K562 (cell line): ENCODE measurements at regions not wholly inside any gene's neighbourhood (a gene's known extent, or its start where the extent isn't known, plus 50 kb on each side); places are given as distances from the start of the nearest gene placed in this dataset.

Experiments
- ATAC-seq: fragments of 200-7000 bp; cut with Tn5 transposase; 3 replicates; pipeline ENCODE4 v1.9.1; 2020; ENCODE audit warnings: moderate library complexity
- BruUV-seq: library from RNA; stranded (reverse); fragments of 400-500 nt; replicated peaks from 2 replicates; lab custom pipeline; 2021; lab: Mats Ljungman, UMichigan
- CTCF ChIA-PET: fragments of 300-600 bp; formaldehyde crosslinking; extraction: SDS; loops from one replicate; lab custom pipeline; 2021; ENCODE audit warnings: low intra/inter-chr PET ratio; lab: Yijun Ruan, JAX
- POLR2A ChIA-PET: fragments of 300-600, 350-650 bp; sonication (Branson Sonifier 250); formaldehyde crosslinking; extraction: SDS; loops from one replicate; lab custom pipeline; 2021; ENCODE audit warnings: antibody characterized with exemption, inconsistent platforms; lab: Yijun Ruan, JAX
- DNase-seq, 4 experiments: peaks; one replicate each; pipeline versions ENCODE4 v3.0.0 to v3.0.0-alpha.2; 2011 to 2018; ENCODE audit warnings: low spot score in 3 of 4, mixed read lengths in 3 of 4; ENCODE audit errors: extremely low read depth in 1 of 4
- FAIRE-seq: peaks from 2 replicates; lab custom pipeline; 2011; peaks lifted over from hg19 to GRCh38; lab: Jason Lieb, UNC
- H2AFZ ChIP-seq: 2 replicates; pipeline ENCODE4 v1.6.0; 2011; ENCODE audit warnings: low read depth, low read length, control low read depth, inconsistent platforms
- H3K27ac ChIP-seq: fragments of 200-600 bp; 3 replicates; pipeline ENCODE4 v1.8.0; 2011; ENCODE audit warnings: low read depth, mild to moderate bottlenecking, control low read depth, inconsistent platforms, low read length, moderate library complexity, mixed read lengths; ENCODE audit errors: extremely low read depth
- H3K27me3 ChIP-seq, 2 experiments: fragments of 300-600 bp in 1 of 2; 2 replicates in 1 of 2; 3 replicates in 1 of 2; pipeline versions ENCODE4 v1.6.0 to v1.8.0; 2011; ENCODE audit warnings: inconsistent platforms in 2 of 2, low read length in 2 of 2, mild to moderate bottlenecking in 1 of 2, mixed read lengths in 1 of 2, moderate library complexity in 1 of 2; ENCODE audit not compliant: control insufficient read depth in 2 of 2, insufficient read depth in 2 of 2
- H3K36me3 ChIP-seq: fragments of 300-600 bp; 3 replicates; pipeline ENCODE4 v1.8.0; 2011; ENCODE audit warnings: mild to moderate bottlenecking, low read length, inconsistent platforms; ENCODE audit not compliant: control insufficient read depth, insufficient read depth
- H3K4me1 ChIP-seq, 2 experiments: fragments of 200-600 bp in 1 of 2; replicated peaks in 1 of 2; 2 replicates in 1 of 2; 3 replicates in 1 of 2; pipeline versions ENCODE4 v1.5.1 to v1.8.0; 2011; ENCODE audit warnings: inconsistent platforms in 2 of 2, low read length in 2 of 2, mild to moderate bottlenecking in 1 of 2, mixed read lengths in 1 of 2, moderate library complexity in 1 of 2; ENCODE audit not compliant: control insufficient read depth in 2 of 2, insufficient read depth in 2 of 2
- H3K4me2 ChIP-seq: 2 replicates; pipeline ENCODE4 v1.6.1; 2011; ENCODE audit warnings: low read length, control low read depth, inconsistent platforms, mixed read lengths; ENCODE audit not compliant: insufficient read depth
- H3K4me3 ChIP-seq: fragments of 200-600 bp; sonication (generic), shearing (Covaris generic); 2 replicates; pipeline ENCODE4 v1.5.1; 2016; ENCODE audit warnings: control low read depth, inconsistent platforms
- H3K79me2 ChIP-seq: fragments of 200-600 bp; 3 replicates; pipeline ENCODE4 v1.8.0; 2011; ENCODE audit warnings: low read length, inconsistent platforms; ENCODE audit not compliant: control insufficient read depth, insufficient read depth
- H3K9ac ChIP-seq, 2 experiments: 2 replicates each; pipeline versions ENCODE4 v1.6.0 to v1.6.1; 2011; ENCODE audit warnings: low read depth in 2 of 2, low read length in 2 of 2, control low read depth in 1 of 2, inconsistent platforms in 1 of 2, mild to moderate bottlenecking in 1 of 2, mixed read lengths in 1 of 2; ENCODE audit not compliant: insufficient read depth in 1 of 2
- H3K9me1 ChIP-seq: one replicate; pipeline ENCODE4 v1.6.0; 2011; ENCODE audit warnings: inconsistent platforms, mild to moderate bottlenecking, low read length, moderate library complexity; ENCODE audit not compliant: control insufficient read depth, insufficient read depth
- H3K9me3 ChIP-seq: replicated peaks from 2 replicates; pipeline ENCODE4 v1.5.1; 2011; ENCODE audit warnings: low read depth, low read length, inconsistent platforms; ENCODE audit not compliant: control insufficient read depth, insufficient read depth
- H4K20me1 ChIP-seq: replicated peaks from 2 replicates; pipeline ENCODE4 v1.6.1; 2011; ENCODE audit warnings: low read length, inconsistent platforms, mixed read lengths; ENCODE audit not compliant: control insufficient read depth, insufficient read depth
- LCOR ChIP-seq: sonication (generic); formaldehyde crosslinking; IDR thresholded peaks from 2 replicates; pipeline ENCODE4 v1.8.0; 2022; ENCODE audit warnings: mild to moderate bottlenecking, missing genetic modification reagents
- MAFK ChIP-seq: IDR thresholded peaks from 2 replicates; pipeline ENCODE4 v1.6.1; 2011; ENCODE audit warnings: low read length, improper control_type of control experiment
- MCM3 ChIP-seq: fragments of 450-650 bp; IDR thresholded peaks from 2 replicates; pipeline ENCODE4 v1.6.1; 2016
- SMARCE1 ChIP-seq: fragments of 450-650 bp; IDR thresholded peaks from 2 replicates; pipeline ENCODE4 v1.7.1; 2016; ENCODE audit warnings: mild to moderate bottlenecking
- ZKSCAN3 ChIP-seq: fragments of 250-450 bp; sonication (Bioruptor Pico); IDR thresholded peaks from 2 replicates; pipeline ENCODE4 v1.4.0; 2020
- ZNF263 ChIP-seq: sonication (generic); formaldehyde crosslinking; IDR thresholded peaks from 2 replicates; pipeline ENCODE4 v1.8.0; 2022; ENCODE audit warnings: mild to moderate bottlenecking, missing genetic modification reagents, borderline replicate concordance
- ZNF57 ChIP-seq: fragments of 450-650 bp; formaldehyde crosslinking; IDR thresholded peaks from 2 replicates; pipeline ENCODE4 v1.4.0; 2020; ENCODE audit warnings: mild to moderate bottlenecking, moderate library complexity
- ZNF639 ChIP-seq, 2 experiments: fragments of 200-800 bp in 1 of 2; sonication (Bioruptor generic) in 1 of 2; sonication (generic) in 1 of 2; formaldehyde crosslinking in 1 of 2; IDR thresholded peaks in 1 of 2; conservative IDR thresholded peaks in 1 of 2; 2 replicates each; pipeline versions ENCODE4 v1.5.0 to v1.6.1; 2016 to 2020; ENCODE audit warnings: missing compliant biosample characterization in 1 of 2, missing genetic modification characterization in 1 of 2, missing genetic modification reagents in 1 of 2
- WGBS: fragments of 100-300 bp; shearing (Covaris generic); methylation state at CpG from one replicate; pipeline ENCODE4 v1.1.6; 2016; ENCODE audit warnings: low coverage, mixed read lengths; ENCODE audit not compliant: insufficient coverage; ENCODE audit errors: missing lambda C conversion rate; 5-methylcytosine and 5-hydroxymethylcytosine counted together
- in situ Hi-C: fragments of 300-500 bp; cut with MboI; formaldehyde crosslinking; loops from 4 replicates; pipeline ENCODE4 v1.15.0; 2018; ENCODE audit warnings: inconsistent platforms, mixed read lengths
- intact Hi-C: fragments of 100-400 bp; cut with micrococcal nuclease; formaldehyde crosslinking; loops from 2 replicates; pipeline ENCODE4 v1.14.2; 2022
- TF ChIP-seq, protein P1 (sequence below): sonication (generic); IDR thresholded peaks from 2 replicates; pipeline ENCODE4 v1.6.1; 2016
- TF ChIP-seq, protein P2 (sequence below): sonication (generic); formaldehyde crosslinking; IDR thresholded peaks from 2 replicates; pipeline ENCODE4 v1.8.1; 2023; ENCODE audit warnings: mild to moderate bottlenecking, missing genetic modification reagents

DNA sequence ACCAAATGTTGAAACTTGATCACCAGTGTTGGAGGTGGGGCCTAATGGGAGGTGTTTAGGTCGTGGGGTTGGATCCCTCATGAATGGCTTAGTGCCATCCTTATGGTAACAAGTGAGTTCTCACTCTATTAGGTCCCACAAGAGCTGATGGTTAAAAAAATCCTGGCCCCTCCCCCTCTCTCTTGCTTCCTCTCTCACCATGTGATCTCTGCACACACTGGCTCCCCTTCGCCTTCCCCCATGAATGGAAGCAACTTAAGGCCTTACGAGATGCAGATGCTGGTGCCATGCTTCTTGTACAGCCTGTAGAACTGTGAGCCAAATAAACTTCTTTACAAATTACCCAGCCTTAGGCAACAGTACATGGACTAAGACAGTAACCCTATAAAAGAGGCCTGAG, 62.7 kb downstream of the PPP1R3C start (continued):
- no peak for TF ChIP-seq SMARCE1

- no peaks in the 10 kb centered on the region for H3K79me2 ChIP-seq
- no peak overlapping the region for H3K4me3 ChIP-seq
- DNase-seq, result no peak
- no peak overlapping the region for H3K4me2 ChIP-seq
- CTCF ChIA-PET, result no interaction called here
- H3K4me1 ChIP-seq, result peaks cover 0 to 13% of the 10 kb centered on the region in 2 experiments; a peak in 4 of 5 replicates
- no peak overlapping the region for H3K27ac ChIP-seq
- no peak for FAIRE-seq
- intact Hi-C loops (no loop called here), in situ Hi-C loops (no loop called here)
- BruUV-seq, result no TSS peak
- H3K9me3 ChIP-seq, result no peaks in the 10 kb centered on the region
- no peaks in the 10 kb centered on the region for H3K36me3 ChIP-seq
- no peaks in the 10 kb centered on the region for H3K27me3 ChIP-seq
- no peaks in the 10 kb centered on the region for H3K9me1 ChIP-seq
- POLR2A ChIA-PET, result no interaction called here
- no peak for ATAC-seq
- no peak overlapping the region for H3K9ac ChIP-seq
- H4K20me1 ChIP-seq, result no peaks in the 10 kb centered on the region
- TF ChIP-seq MAFK, result no peak
- TF ChIP-seq, protein P1, sequence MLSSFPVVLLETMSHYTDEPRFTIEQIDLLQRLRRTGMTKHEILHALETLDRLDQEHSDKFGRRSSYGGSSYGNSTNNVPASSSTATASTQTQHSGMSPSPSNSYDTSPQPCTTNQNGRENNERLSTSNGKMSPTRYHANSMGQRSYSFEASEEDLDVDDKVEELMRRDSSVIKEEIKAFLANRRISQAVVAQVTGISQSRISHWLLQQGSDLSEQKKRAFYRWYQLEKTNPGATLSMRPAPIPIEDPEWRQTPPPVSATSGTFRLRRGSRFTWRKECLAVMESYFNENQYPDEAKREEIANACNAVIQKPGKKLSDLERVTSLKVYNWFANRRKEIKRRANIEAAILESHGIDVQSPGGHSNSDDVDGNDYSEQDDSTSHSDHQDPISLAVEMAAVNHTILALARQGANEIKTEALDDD, result 0 out of 2 replicates have a peak, but pooled peaks have one; percentile 19
- peak overlapping the region; percentile 51; the same call in 1 of the 2 replicates for H2AFZ ChIP-seq
Observed at GRCh38 chr10:91569522-91569921, 63.3 kb downstream of the PPP1R3C start.

- H2AFZ ChIP-seq, result no peak overlapping the region
- DNase-seq, result no peak
- 42% methylated on average over 3 of the region's 3 CpGs for WGBS
- H3K27ac ChIP-seq, result no peak overlapping the region
- no peaks in the 10 kb centered on the region for H3K27me3 ChIP-seq
- CTCF ChIA-PET, result no interaction called here
- intact Hi-C loops (no loop called here), in situ Hi-C loops (no loop called here)
- no peaks in the 10 kb centered on the region for H4K20me1 ChIP-seq
- no peak for FAIRE-seq
- no peaks in the 10 kb centered on the region; the same call in 1 of the 2 replicates for H3K9me3 ChIP-seq
- H3K36me3 ChIP-seq, result no peaks in the 10 kb centered on the region
- BruUV-seq, result no TSS peak
- POLR2A ChIA-PET, result interaction anchor here (2.0 kb wide), 1 partner anchor 9 kb away, joined by 9 read pairs; no protein-coding TSS in a partner anchor
- ATAC-seq, result no peak
- H3K79me2 ChIP-seq, result no peaks in the 10 kb centered on the region
- no peak overlapping the region for H3K4me3 ChIP-seq
- H3K9ac ChIP-seq, result no peak overlapping the region
- H3K9me1 ChIP-seq, result no peaks in the 10 kb centered on the region
- peaks cover 0 to 17% of the 10 kb centered on the region in 2 experiments; a peak in 4 of 5 replicates for H3K4me1 ChIP-seq
- H3K4me2 ChIP-seq, result no peak overlapping the region
- no peak for TF ChIP-seq ZNF57
- TF ChIP-seq ZKSCAN3 (CRISPR knock-in tag), result no peak
- TF ChIP-seq LCOR, result no peak
- TF ChIP-seq ZNF263, result no peak
- peak; percentile 73 for TF ChIP-seq MAFK
- TF ChIP-seq, protein P2, sequence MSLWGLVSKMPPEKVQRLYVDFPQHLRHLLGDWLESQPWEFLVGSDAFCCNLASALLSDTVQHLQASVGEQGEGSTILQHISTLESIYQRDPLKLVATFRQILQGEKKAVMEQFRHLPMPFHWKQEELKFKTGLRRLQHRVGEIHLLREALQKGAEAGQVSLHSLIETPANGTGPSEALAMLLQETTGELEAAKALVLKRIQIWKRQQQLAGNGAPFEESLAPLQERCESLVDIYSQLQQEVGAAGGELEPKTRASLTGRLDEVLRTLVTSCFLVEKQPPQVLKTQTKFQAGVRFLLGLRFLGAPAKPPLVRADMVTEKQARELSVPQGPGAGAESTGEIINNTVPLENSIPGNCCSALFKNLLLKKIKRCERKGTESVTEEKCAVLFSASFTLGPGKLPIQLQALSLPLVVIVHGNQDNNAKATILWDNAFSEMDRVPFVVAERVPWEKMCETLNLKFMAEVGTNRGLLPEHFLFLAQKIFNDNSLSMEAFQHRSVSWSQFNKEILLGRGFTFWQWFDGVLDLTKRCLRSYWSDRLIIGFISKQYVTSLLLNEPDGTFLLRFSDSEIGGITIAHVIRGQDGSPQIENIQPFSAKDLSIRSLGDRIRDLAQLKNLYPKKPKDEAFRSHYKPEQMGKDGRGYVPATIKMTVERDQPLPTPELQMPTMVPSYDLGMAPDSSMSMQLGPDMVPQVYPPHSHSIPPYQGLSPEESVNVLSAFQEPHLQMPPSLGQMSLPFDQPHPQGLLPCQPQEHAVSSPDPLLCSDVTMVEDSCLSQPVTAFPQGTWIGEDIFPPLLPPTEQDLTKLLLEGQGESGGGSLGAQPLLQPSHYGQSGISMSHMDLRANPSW, result no peak
- TF ChIP-seq MCM3, result no peak
- TF ChIP-seq ZNF639 (CRISPR knock-in tag; conservative IDR thresholded peaks at IDR 0.05 in 1 of 2, IDR thresholded peaks at IDR 0.05 in 1 of 2), result no peak
Observed at GRCh38 chr10:91567815-91568214, 65.1 kb downstream of the PPP1R3C start.
